ENCODE measurements at regions not wholly inside any gene's neighbourhood (a gene's known extent, or its start where the extent isn't known, plus 50 kb on each side); places are given as distances from the start of the nearest gene placed in this dataset.
A peak's percentile ranks its signal among the peaks of the same experiment; 100 is the strongest.

GRCh38 chr16:17817943-17818342, 347.2 kb upstream of the XYLT1 start:
- no peak for DNase-seq (ENCODE audit: low read depth in 1 of 2, low spot score in 2 of 2)
- H3K27me3 ChIP-seq (replicated peaks): no peaks in the 10 kb centered on the region; the same call in 1 of the 2 replicates
- H3K27ac ChIP-seq: no peak overlapping the region
- H3K9me3 ChIP-seq (replicated peaks): no peaks in the 10 kb centered on the region
- no peak overlapping the region for H3K4me3 ChIP-seq
- H3K36me3 ChIP-seq: no peaks in the 10 kb centered on the region
- no peaks in the 10 kb centered on the region for H3K4me1 ChIP-seq (replicated peaks)

DNA sequence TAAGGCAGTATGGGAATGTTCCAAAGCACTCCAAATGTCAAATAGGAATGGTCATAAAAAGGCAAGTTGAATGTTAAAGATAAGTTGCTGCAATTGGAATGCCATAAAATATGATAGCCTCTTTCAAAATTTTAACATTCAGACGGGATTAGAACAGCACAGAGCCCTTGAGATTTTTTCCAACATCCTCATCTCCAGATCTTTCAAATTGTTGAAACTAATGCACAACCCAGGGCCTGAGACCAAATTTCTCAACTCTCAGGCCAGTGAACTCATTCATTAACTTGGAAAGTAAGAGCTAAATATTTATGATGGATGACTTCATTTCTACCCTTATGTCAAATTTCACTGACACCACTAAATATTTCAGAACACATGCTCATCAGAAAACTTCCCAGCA, 346.5 kb upstream of the XYLT1 start:
- Histone ChIP-seq H3K4me1 (replicated peaks) (no peaks in the 10 kb centered on the region), H3K27ac (no peak overlapping the region), H3K4me3 (no peak overlapping the region), H3K9me3 (replicated peaks) (no peaks in the 10 kb centered on the region), H3K27me3 (replicated peaks) (no peaks in the 10 kb centered on the region), H3K36me3 (no peaks in the 10 kb centered on the region)
- DNase-seq (ENCODE audit: low read depth in 1 of 2, low spot score in 2 of 2): no peak

- no peaks in the 10 kb centered on the region for H3K4me1 ChIP-seq (replicated peaks)
- no peak overlapping the region for H3K27ac ChIP-seq
- H3K9me3 ChIP-seq (replicated peaks): no peaks in the 10 kb centered on the region
- no peak for DNase-seq (ENCODE audit: low read depth in 1 of 2, low spot score in 2 of 2)
- H3K27me3 ChIP-seq (replicated peaks): no peaks in the 10 kb centered on the region
- no peaks in the 10 kb centered on the region for H3K36me3 ChIP-seq
- H3K4me3 ChIP-seq: no peak overlapping the region
Measured at GRCh38 chr16:17812771-17813170, 342.0 kb upstream of the XYLT1 start.

GRCh38 chr16:17804857-17805256, 334.1 kb upstream of the XYLT1 start:
- no peaks in the 10 kb centered on the region for H3K9me3 ChIP-seq (replicated peaks)
- H3K4me1 ChIP-seq (replicated peaks): peaks cover 5% of the 10 kb centered on the region
- H3K4me3 ChIP-seq: no peak overlapping the region
- H3K27ac ChIP-seq: no peak overlapping the region
- no peaks in the 10 kb centered on the region for H3K27me3 ChIP-seq (replicated peaks)
- no peaks in the 10 kb centered on the region for H3K36me3 ChIP-seq
- no peak for DNase-seq (ENCODE audit: low read depth in 1 of 2, low spot score in 2 of 2)

DNA sequence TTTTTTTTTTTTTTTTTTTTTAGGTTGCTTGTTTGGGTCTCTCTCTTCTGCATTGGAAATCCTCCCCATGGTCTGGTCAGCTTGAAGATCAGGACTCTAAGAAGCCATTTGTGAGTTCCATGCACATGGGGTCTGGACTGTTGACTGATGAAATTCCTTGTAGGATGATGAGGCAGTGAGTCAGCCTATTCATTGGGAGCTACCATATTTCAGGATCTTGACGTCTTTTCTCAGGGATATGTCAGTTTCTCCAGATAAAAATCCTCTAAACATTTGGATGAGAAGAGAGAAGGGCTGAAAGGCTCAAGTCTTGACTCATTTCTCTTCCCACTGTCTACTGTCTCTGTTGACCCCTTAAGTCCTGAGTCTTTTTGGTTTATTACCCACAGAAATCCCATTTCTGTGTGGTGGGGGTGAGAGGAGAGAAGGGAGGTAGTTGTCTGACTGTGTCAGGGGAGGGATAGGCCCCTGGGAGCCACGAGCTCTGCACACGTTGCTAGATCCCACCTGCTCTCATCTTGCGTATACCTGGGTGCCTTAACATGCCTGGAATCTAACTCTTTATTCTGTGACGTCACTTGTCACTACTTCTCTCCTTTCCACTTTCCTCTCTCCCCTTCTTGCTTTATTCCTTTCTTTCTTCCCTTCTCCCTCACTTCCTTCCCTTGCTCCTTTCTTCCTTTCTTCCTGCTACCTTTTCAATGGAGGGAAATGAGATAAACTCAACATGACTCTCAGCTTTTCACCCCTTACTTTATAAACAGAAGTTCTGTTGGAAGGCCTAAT, 333.1 kb upstream of the XYLT1 start:
- Histone ChIP-seq H3K27me3 (replicated peaks) (no peaks in the 10 kb centered on the region), H3K27ac (peak overlapping the region; percentile 12; the same call in 1 of the 2 replicates), H3K4me3 (no peak overlapping the region), H3K9me3 (replicated peaks) (no peaks in the 10 kb centered on the region), H3K36me3 (no peaks in the 10 kb centered on the region), H3K4me1 (replicated peaks) (peaks cover 5% of the 10 kb centered on the region)
- DNase-seq (ENCODE audit: low read depth in 1 of 2, low spot score in 2 of 2): peak in 1 of 2 experiments; percentile 41

- no peaks in the 10 kb centered on the region; the same call in 1 of the 2 replicates for H3K27me3 ChIP-seq (replicated peaks)
- peaks cover 5% of the 10 kb centered on the region for H3K4me1 ChIP-seq (replicated peaks)
- H3K9me3 ChIP-seq (replicated peaks): no peaks in the 10 kb centered on the region
- H3K36me3 ChIP-seq: no peaks in the 10 kb centered on the region
- no peak overlapping the region for H3K27ac ChIP-seq
- DNase-seq (ENCODE audit: low read depth in 1 of 2, low spot score in 2 of 2): peak in 1 of 2 experiments; percentile 5
- H3K4me3 ChIP-seq: no peak overlapping the region
Measured at GRCh38 chr16:17802571-17802970, 331.8 kb upstream of the XYLT1 start.

GRCh38 chr16:17801068-17801467, 330.3 kb upstream of the XYLT1 start:
- no peak overlapping the region for H3K4me3 ChIP-seq

GRCh38 chr16:17798716-17799115, 328.0 kb upstream of the XYLT1 start:
- Histone ChIP-seq H3K4me1 (replicated peaks) (no peaks in the 10 kb centered on the region; the same call in 1 of the 2 replicates), H3K36me3 (no peaks in the 10 kb centered on the region), H3K9me3 (replicated peaks) (no peaks in the 10 kb centered on the region), H3K27ac (no peak overlapping the region), H3K4me3 (no peak overlapping the region), H3K27me3 (replicated peaks) (no peaks in the 10 kb centered on the region; the same call in 1 of the 2 replicates)
- DNase-seq (ENCODE audit: low read depth in 1 of 2, low spot score in 2 of 2): no peak

More at GRCh38 chr16:17801068-17801467, 330.3 kb upstream of the XYLT1 start:
- no peak for DNase-seq (ENCODE audit: low read depth in 1 of 2, low spot score in 2 of 2)
- Histone ChIP-seq H3K4me1 (replicated peaks) (peaks cover 5% of the 10 kb centered on the region), H3K27ac (no peak overlapping the region), H3K36me3 (no peaks in the 10 kb centered on the region), H3K9me3 (replicated peaks) (no peaks in the 10 kb centered on the region), H3K27me3 (replicated peaks) (no peaks in the 10 kb centered on the region; the same call in 1 of the 2 replicates)

- Histone ChIP-seq H3K4me1 (replicated peaks) (no peaks in the 10 kb centered on the region), H3K27ac (no peak overlapping the region), H3K4me3 (no peak overlapping the region), H3K36me3 (no peaks in the 10 kb centered on the region), H3K9me3 (replicated peaks) (no peaks in the 10 kb centered on the region), H3K27me3 (replicated peaks) (peaks cover 5% of the 10 kb centered on the region)
- no peak for DNase-seq (ENCODE audit: low read depth in 1 of 2, low spot score in 2 of 2)
Measured at GRCh38 chr16:17793354-17793753, 322.6 kb upstream of the XYLT1 start.

DNA sequence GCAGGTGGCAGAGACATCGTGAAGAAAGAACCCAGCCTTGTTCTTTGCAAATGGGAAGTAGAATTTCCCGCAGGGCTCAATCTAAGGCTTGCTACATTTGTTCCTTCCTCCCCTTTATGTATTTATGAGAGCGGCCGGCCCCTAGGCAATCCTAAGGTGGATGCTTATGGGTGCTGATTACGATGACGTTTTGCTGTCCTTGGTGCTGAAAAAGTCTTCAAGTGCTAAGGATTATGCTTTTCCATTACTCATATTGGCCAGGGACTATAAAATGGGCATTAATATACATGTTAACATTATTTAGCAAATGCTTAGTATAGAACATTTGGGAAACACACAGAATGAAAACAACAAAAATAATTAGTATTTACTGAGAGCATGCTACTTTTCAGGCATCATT, 313.3 kb upstream of the XYLT1 start:
- H3K4me3 ChIP-seq: no peak overlapping the region
- H3K27me3 ChIP-seq (replicated peaks): 0 out of 2 replicates have a peak, but pooled peaks cover 3% of the 10 kb centered on the region
- H3K9me3 ChIP-seq (replicated peaks): no peaks in the 10 kb centered on the region
- no peak overlapping the region for H3K27ac ChIP-seq
- no peaks in the 10 kb centered on the region for H3K4me1 ChIP-seq (replicated peaks)
- DNase-seq (ENCODE audit: low read depth in 1 of 2, low spot score in 2 of 2): no peak
- H3K36me3 ChIP-seq: no peaks in the 10 kb centered on the region

DNA sequence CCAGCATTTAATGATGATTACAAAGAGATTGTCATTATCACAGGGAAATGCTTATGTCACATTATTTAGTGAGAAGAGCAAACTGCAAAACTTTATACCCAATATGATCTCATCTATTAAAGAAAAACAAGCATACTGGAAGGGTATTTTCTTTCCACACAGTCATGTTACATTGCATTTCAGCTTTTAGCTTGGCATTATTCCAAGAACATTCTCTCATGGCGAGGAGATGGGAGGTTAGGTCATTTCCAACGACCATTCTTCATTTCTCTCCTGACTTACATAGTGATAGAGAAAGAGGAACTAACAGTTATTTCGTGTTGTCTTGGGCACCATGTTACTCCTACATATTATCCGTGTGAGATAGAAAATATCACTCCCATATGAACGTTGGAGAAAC, 309.4 kb upstream of the XYLT1 start:
- 0 out of 2 replicates have a peak, but pooled peaks cover 3% of the 10 kb centered on the region for H3K27me3 ChIP-seq (replicated peaks)
- no peak overlapping the region for H3K27ac ChIP-seq
- H3K4me3 ChIP-seq: no peak overlapping the region
- DNase-seq (ENCODE audit: low read depth in 1 of 2, low spot score in 2 of 2): no peak
- H3K36me3 ChIP-seq: no peaks in the 10 kb centered on the region
- H3K4me1 ChIP-seq (replicated peaks): no peaks in the 10 kb centered on the region
- no peaks in the 10 kb centered on the region for H3K9me3 ChIP-seq (replicated peaks)

DNA sequence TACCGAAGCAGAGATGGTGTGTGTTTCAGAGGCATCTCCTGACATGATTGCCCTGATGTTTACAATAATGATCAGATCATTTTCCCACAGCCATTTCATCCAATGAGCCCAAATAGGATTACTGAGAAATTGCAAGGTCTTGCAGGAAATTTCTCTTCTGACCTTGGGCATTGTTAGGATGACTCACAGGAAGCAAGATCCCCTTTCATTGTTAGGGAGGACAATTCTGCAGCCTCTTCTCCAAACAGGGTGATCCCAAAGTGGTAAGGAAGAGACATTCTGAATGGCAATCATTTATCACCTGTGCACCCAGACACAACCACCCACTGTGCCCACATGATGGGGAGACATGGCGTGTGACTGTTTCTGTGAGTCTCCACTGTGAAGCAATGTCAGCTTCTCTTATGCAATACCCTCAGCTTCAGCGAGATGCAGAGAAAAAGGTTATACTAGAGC, 306.7 kb upstream of the XYLT1 start:
- Histone ChIP-seq H3K27me3 (replicated peaks) (0 out of 2 replicates have a peak, but pooled peaks cover 3% of the 10 kb centered on the region), H3K27ac (no peak overlapping the region)
- no peak for DNase-seq (ENCODE audit: low read depth in 1 of 2, low spot score in 2 of 2)

GRCh38 chr16:17776888-17777287, 306.1 kb upstream of the XYLT1 start:
- H3K4me1 ChIP-seq (replicated peaks): no peaks in the 10 kb centered on the region
- DNase-seq (ENCODE audit: low read depth in 1 of 2, low spot score in 2 of 2): no peak
- no peak overlapping the region for H3K4me3 ChIP-seq
- 0 out of 2 replicates have a peak, but pooled peaks cover 3% of the 10 kb centered on the region for H3K27me3 ChIP-seq (replicated peaks)
- no peak overlapping the region for H3K27ac ChIP-seq
- H3K36me3 ChIP-seq: no peaks in the 10 kb centered on the region
- H3K9me3 ChIP-seq (replicated peaks): no peaks in the 10 kb centered on the region

More for the DNA sequence above, 306.7 kb upstream of the XYLT1 start:
- H3K36me3 ChIP-seq: no peaks in the 10 kb centered on the region
- no peaks in the 10 kb centered on the region for H3K9me3 ChIP-seq (replicated peaks)
- no peaks in the 10 kb centered on the region for H3K4me1 ChIP-seq (replicated peaks)
- H3K4me3 ChIP-seq: no peak overlapping the region

DNA sequence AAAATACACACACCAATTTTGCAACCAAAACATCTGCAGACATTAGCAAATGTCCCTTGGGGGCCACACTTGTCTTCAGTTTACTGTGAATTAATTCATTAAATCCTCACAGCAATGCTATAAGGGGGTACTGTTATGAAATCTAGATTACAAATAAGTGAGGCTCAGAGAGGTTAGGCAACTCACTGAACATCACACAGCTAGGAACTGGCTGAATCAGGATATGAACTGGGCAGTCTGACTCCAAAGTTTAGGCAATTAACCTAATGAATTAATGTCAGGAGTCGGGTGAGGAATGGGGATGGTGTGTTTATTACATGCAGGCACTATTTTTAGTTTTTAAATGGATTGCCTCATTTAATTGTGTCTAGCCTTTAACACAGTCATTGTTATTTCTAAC, 305.7 kb upstream of the XYLT1 start:
- H3K36me3 ChIP-seq: no peaks in the 10 kb centered on the region
- H3K4me3 ChIP-seq: no peak overlapping the region
- 0 out of 2 replicates have a peak, but pooled peaks cover 3% of the 10 kb centered on the region for H3K27me3 ChIP-seq (replicated peaks)
- H3K9me3 ChIP-seq (replicated peaks): no peaks in the 10 kb centered on the region
- H3K27ac ChIP-seq: no peak overlapping the region
- DNase-seq (ENCODE audit: low read depth in 1 of 2, low spot score in 2 of 2): no peak
- no peaks in the 10 kb centered on the region for H3K4me1 ChIP-seq (replicated peaks)
